ENCODE measurements at regions not wholly inside any gene's neighbourhood (a gene's known extent, or its start where the extent isn't known, plus 50 kb on each side); places are given as distances from the start of the nearest gene placed in this dataset.

- DNase-seq (ENCODE audit: low spot score) = no peak
These were observed 281.4 kb downstream of the DMRT2 start for GRCh38 chr9:1331546-1332038.

- DNase-seq (ENCODE audit: low spot score) = no peak
These were observed 282.0 kb downstream of the DMRT2 start for GRCh38 chr9:1332156-1332555.

GRCh38 chr9:1335174-1335573 lies 285.0 kb downstream of the DMRT2 start:
- DNase-seq (ENCODE audit: low spot score) = no peak

- DNase-seq (ENCODE audit: low spot score) = no peak
These were observed 287.0 kb downstream of the DMRT2 start for GRCh38 chr9:1337169-1337568.

- DNase-seq (ENCODE audit: low spot score) = no peak
These were observed 290.2 kb downstream of the DMRT2 start for GRCh38 chr9:1340390-1340789.

- DNase-seq (ENCODE audit: low spot score) = no peak
These were observed 303.1 kb downstream of the DMRT2 start for GRCh38 chr9:1353291-1353690.

GRCh38 chr9:1354086-1354485 lies 303.9 kb downstream of the DMRT2 start:
- DNase-seq (ENCODE audit: low spot score) = no peak

GRCh38 chr9:1354606-1355005 lies 304.4 kb downstream of the DMRT2 start:
- no peak for DNase-seq (ENCODE audit: low spot score)

- DNase-seq (ENCODE audit: low spot score) = no peak
These were observed 305.5 kb downstream of the DMRT2 start for GRCh38 chr9:1355656-1356055.

- DNase-seq (ENCODE audit: low spot score) = no peak
These were observed 312.7 kb downstream of the DMRT2 start for GRCh38 chr9:1362845-1363244.

GRCh38 chr9:1366276-1366675 lies 316.1 kb downstream of the DMRT2 start:
- no peak for DNase-seq (ENCODE audit: low spot score)

GRCh38 chr9:1369297-1369696 lies 319.1 kb downstream of the DMRT2 start:
- no peak for DNase-seq (ENCODE audit: low spot score)

- DNase-seq (ENCODE audit: low spot score) = no peak
These were observed 323.3 kb downstream of the DMRT2 start for GRCh38 chr9:1373445-1373844.

GRCh38 chr9:1383899-1384455 lies 333.8 kb downstream of the DMRT2 start:
- DNase-seq (ENCODE audit: low spot score) = no peak

- DNase-seq (ENCODE audit: low spot score) = no peak
These were observed 334.7 kb downstream of the DMRT2 start for GRCh38 chr9:1384816-1385215.

- no peak for DNase-seq (ENCODE audit: low spot score)
These were observed 336.3 kb downstream of the DMRT2 start for GRCh38 chr9:1386420-1386819.

GRCh38 chr9:1388216-1388615 lies 338.1 kb downstream of the DMRT2 start:
- no peak for DNase-seq (ENCODE audit: low spot score)

- no peak for DNase-seq (ENCODE audit: low spot score)
These were observed 350.8 kb downstream of the DMRT2 start for GRCh38 chr9:1400983-1401382.

- no peak for DNase-seq (ENCODE audit: low spot score)
These were observed 354.8 kb downstream of the DMRT2 start for GRCh38 chr9:1404940-1405339.

GRCh38 chr9:1411826-1412225 lies 361.7 kb downstream of the DMRT2 start:
- DNase-seq (ENCODE audit: low spot score) = no peak

- no peak for DNase-seq (ENCODE audit: low spot score)
These were observed 364.6 kb downstream of the DMRT2 start for GRCh38 chr9:1414711-1415131.

- no peak for DNase-seq (ENCODE audit: low spot score)
These were observed 365.0 kb downstream of the DMRT2 start for GRCh38 chr9:1415146-1415545.

- no peak for DNase-seq (ENCODE audit: low spot score)
These were observed 366.1 kb downstream of the DMRT2 start for GRCh38 chr9:1416261-1416660.

- DNase-seq (ENCODE audit: low spot score) = no peak
These were observed 371.3 kb downstream of the DMRT2 start for GRCh38 chr9:1421436-1421835.
